WTC11 (cell line): ENCODE measurements at regions not wholly inside any gene's neighbourhood (a gene's known extent, or its start where the extent isn't known, plus 50 kb on each side); places are given as distances from the start of the nearest gene placed in this dataset.

Experiments
- CREB1 ChIP-seq: sonication (generic); formaldehyde crosslinking; IDR thresholded peaks from 2 replicates; pipeline ENCODE4 v1.8.0; 2023; ENCODE audit warnings: mild to moderate bottlenecking, missing genetic modification reagents
- ELF4 ChIP-seq: sonication (generic); formaldehyde crosslinking; IDR thresholded peaks from 2 replicates; pipeline ENCODE4 v1.8.1; 2022; ENCODE audit warnings: low read depth, mild to moderate bottlenecking, moderate library complexity, missing genetic modification reagents
- ESRRA ChIP-seq: sonication (generic); formaldehyde crosslinking; IDR thresholded peaks from 2 replicates; pipeline ENCODE4 v1.8.1; 2022; ENCODE audit warnings: mild to moderate bottlenecking, missing genetic modification reagents, borderline replicate concordance
- MXD4 ChIP-seq: fragments of 250-450 bp; sonication (Bioruptor Pico); IDR thresholded peaks from 2 replicates; pipeline ENCODE4 v1.8.0; 2021; ENCODE audit warnings: mild to moderate bottlenecking, moderate library complexity, borderline replicate concordance
- RORB ChIP-seq: fragments of 250-450 bp; sonication (Bioruptor Pico); IDR thresholded peaks from 2 replicates; pipeline ENCODE4 v1.9.0; 2021; ENCODE audit warnings: mild to moderate bottlenecking
- SP1 ChIP-seq: sonication (generic); formaldehyde crosslinking; conservative IDR thresholded peaks from 2 replicates; pipeline ENCODE4 v1.8.1; 2022; ENCODE audit warnings: missing genetic modification reagents
- TCF7 ChIP-seq: sonication (generic); formaldehyde crosslinking; IDR thresholded peaks from 2 replicates; pipeline ENCODE4 v1.8.0; 2022; ENCODE audit warnings: mild to moderate bottlenecking, low read depth, missing genetic modification reagents, moderate library complexity
- ZNF121 ChIP-seq: sonication (generic); formaldehyde crosslinking; IDR thresholded peaks from 2 replicates; pipeline ENCODE4 v1.8.0; 2023; ENCODE audit warnings: missing genetic modification reagents
- TF ChIP-seq, protein P1 (sequence below): fragments of 200-600 bp; IDR thresholded peaks from 2 replicates; pipeline ENCODE4 v1.8.0; 2022; ENCODE audit warnings: antibody characterized with exemption
- TF ChIP-seq, protein P2 (sequence below): sonication (generic); formaldehyde crosslinking; IDR thresholded peaks from 2 replicates; pipeline ENCODE4 v1.8.0; 2023; ENCODE audit warnings: mild to moderate bottlenecking, missing genetic modification reagents
- TF ChIP-seq, protein P3 (sequence below): sonication (generic); formaldehyde crosslinking; IDR thresholded peaks from 2 replicates; pipeline ENCODE4 v1.8.1; 2023; ENCODE audit warnings: mild to moderate bottlenecking, missing genetic modification reagents, borderline replicate concordance
- TF ChIP-seq, protein P4 (sequence below): sonication (generic); formaldehyde crosslinking; conservative IDR thresholded peaks from 2 replicates; pipeline ENCODE4 v1.8.1; 2022; ENCODE audit warnings: mild to moderate bottlenecking, missing genetic modification reagents
- TF ChIP-seq, protein P5 (sequence below): sonication (generic); formaldehyde crosslinking; IDR thresholded peaks from 2 replicates; pipeline ENCODE4 v1.8.1; 2022; ENCODE audit warnings: low read depth, mild to moderate bottlenecking, moderate library complexity, missing genetic modification reagents, borderline replicate concordance

DNA sequence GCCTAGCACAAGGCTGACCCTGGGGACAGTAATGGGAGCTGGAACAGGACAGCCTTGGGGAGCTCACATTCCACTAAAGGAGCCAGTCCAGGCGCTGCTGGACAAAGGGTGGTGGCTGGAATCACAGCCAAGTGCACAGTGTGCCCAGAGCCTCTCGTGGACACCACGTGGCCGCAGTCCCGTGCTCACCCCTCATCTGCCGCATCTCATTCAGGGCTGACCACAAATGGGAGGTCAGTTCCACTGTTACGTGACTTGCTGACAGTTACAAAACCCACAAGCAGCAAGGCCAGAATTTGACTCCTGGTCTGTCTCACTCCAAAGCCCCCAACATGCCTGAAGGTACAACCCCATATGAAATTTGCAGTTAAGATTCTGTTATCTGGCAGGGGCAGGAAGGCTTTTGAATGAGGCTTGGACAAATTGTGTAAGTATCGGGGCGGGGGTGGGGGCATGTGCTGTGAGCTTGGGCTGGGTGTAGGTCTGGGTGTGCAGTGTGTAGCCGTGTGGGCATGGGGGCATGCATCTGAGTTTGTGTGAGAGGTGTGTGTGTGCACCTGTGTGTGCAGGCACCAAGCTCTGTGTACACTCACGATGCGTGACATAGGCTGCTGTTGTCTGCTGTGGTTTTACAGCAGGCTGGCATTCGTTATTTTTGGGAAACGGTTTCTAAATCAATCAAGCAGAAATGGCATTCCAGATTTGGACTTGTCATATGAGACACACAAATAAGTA lies 301.7 kb downstream of the BRD1 start:
- TF ChIP-seq MXD4 (no peak), ESRRA (CRISPR knock-in tag) (no peak), ELF4 (CRISPR knock-in tag) (no peak), ZNF121 (CRISPR knock-in tag) (no peak), TCF7 (CRISPR knock-in tag) (no peak), RORB (no peak), CREB1 (no peak), SP1 (CRISPR knock-in tag) (no peak)
- TF ChIP-seq, protein P1, sequence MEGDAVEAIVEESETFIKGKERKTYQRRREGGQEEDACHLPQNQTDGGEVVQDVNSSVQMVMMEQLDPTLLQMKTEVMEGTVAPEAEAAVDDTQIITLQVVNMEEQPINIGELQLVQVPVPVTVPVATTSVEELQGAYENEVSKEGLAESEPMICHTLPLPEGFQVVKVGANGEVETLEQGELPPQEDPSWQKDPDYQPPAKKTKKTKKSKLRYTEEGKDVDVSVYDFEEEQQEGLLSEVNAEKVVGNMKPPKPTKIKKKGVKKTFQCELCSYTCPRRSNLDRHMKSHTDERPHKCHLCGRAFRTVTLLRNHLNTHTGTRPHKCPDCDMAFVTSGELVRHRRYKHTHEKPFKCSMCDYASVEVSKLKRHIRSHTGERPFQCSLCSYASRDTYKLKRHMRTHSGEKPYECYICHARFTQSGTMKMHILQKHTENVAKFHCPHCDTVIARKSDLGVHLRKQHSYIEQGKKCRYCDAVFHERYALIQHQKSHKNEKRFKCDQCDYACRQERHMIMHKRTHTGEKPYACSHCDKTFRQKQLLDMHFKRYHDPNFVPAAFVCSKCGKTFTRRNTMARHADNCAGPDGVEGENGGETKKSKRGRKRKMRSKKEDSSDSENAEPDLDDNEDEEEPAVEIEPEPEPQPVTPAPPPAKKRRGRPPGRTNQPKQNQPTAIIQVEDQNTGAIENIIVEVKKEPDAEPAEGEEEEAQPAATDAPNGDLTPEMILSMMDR, result no peak
- TF ChIP-seq, protein P2, sequence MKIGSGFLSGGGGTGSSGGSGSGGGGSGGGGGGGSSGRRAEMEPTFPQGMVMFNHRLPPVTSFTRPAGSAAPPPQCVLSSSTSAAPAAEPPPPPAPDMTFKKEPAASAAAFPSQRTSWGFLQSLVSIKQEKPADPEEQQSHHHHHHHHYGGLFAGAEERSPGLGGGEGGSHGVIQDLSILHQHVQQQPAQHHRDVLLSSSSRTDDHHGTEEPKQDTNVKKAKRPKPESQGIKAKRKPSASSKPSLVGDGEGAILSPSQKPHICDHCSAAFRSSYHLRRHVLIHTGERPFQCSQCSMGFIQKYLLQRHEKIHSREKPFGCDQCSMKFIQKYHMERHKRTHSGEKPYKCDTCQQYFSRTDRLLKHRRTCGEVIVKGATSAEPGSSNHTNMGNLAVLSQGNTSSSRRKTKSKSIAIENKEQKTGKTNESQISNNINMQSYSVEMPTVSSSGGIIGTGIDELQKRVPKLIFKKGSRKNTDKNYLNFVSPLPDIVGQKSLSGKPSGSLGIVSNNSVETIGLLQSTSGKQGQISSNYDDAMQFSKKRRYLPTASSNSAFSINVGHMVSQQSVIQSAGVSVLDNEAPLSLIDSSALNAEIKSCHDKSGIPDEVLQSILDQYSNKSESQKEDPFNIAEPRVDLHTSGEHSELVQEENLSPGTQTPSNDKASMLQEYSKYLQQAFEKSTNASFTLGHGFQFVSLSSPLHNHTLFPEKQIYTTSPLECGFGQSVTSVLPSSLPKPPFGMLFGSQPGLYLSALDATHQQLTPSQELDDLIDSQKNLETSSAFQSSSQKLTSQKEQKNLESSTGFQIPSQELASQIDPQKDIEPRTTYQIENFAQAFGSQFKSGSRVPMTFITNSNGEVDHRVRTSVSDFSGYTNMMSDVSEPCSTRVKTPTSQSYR (CRISPR knock-in tag), result no peak
- TF ChIP-seq, protein P3, sequence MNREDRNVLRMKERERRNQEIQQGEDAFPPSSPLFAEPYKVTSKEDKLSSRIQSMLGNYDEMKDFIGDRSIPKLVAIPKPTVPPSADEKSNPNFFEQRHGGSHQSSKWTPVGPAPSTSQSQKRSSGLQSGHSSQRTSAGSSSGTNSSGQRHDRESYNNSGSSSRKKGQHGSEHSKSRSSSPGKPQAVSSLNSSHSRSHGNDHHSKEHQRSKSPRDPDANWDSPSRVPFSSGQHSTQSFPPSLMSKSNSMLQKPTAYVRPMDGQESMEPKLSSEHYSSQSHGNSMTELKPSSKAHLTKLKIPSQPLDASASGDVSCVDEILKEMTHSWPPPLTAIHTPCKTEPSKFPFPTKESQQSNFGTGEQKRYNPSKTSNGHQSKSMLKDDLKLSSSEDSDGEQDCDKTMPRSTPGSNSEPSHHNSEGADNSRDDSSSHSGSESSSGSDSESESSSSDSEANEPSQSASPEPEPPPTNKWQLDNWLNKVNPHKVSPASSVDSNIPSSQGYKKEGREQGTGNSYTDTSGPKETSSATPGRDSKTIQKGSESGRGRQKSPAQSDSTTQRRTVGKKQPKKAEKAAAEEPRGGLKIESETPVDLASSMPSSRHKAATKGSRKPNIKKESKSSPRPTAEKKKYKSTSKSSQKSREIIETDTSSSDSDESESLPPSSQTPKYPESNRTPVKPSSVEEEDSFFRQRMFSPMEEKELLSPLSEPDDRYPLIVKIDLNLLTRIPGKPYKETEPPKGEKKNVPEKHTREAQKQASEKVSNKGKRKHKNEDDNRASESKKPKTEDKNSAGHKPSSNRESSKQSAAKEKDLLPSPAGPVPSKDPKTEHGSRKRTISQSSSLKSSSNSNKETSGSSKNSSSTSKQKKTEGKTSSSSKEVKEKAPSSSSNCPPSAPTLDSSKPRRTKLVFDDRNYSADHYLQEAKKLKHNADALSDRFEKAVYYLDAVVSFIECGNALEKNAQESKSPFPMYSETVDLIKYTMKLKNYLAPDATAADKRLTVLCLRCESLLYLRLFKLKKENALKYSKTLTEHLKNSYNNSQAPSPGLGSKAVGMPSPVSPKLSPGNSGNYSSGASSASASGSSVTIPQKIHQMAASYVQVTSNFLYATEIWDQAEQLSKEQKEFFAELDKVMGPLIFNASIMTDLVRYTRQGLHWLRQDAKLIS (CRISPR knock-in tag), result no peak
- TF ChIP-seq, protein P4, sequence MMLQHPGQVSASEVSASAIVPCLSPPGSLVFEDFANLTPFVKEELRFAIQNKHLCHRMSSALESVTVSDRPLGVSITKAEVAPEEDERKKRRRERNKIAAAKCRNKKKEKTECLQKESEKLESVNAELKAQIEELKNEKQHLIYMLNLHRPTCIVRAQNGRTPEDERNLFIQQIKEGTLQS, result no peak
- TF ChIP-seq, protein P5, sequence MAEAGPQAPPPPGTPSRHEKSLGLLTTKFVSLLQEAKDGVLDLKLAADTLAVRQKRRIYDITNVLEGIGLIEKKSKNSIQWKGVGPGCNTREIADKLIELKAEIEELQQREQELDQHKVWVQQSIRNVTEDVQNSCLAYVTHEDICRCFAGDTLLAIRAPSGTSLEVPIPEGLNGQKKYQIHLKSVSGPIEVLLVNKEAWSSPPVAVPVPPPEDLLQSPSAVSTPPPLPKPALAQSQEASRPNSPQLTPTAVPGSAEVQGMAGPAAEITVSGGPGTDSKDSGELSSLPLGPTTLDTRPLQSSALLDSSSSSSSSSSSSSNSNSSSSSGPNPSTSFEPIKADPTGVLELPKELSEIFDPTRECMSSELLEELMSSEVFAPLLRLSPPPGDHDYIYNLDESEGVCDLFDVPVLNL (CRISPR knock-in tag), result no peak
